ENCODE measurements at regions not wholly inside any gene's neighbourhood (a gene's known extent, or its start where the extent isn't known, plus 50 kb on each side); places are given as distances from the start of the nearest gene placed in this dataset.

- TF ChIP-seq POLR2A (IDR thresholded peaks at IDR 0.05) (no peak), CTCF (IDR thresholded peaks at IDR 0.05) (no peak)
Observed at GRCh38 chr15:47587940-47588802, 129.1 kb upstream of the SEMA6D start.

All from thyroid gland (tissue), 4 donors.